H1 (cell line): ENCODE measurements at regions not wholly inside any gene's neighbourhood (a gene's known extent, or its start where the extent isn't known, plus 50 kb on each side); places are given as distances from the start of the nearest gene placed in this dataset.

Source experiments
- CTCF ChIA-PET: fragments of 300-600 bp; sonication (Branson Sonifier 250); formaldehyde crosslinking; loops from one replicate; lab custom pipeline; 2021; ENCODE audit not compliant: partially characterized antibody; lab: Charles Lee
- POLR2A ChIA-PET: fragments of 300-600 bp; sonication (Branson Sonifier 250); formaldehyde crosslinking; loops from one replicate; lab custom pipeline; 2021; ENCODE audit warnings: inconsistent platforms; ENCODE audit not compliant: partially characterized antibody; lab: Charles Lee
- DNase-seq, 2 experiments: peaks; one replicate each; pipeline versions ENCODE4 v3.0.0 to v3.0.0-alpha.2; 2010 to 2022; ENCODE audit warnings: low spot score in 2 of 2, low read depth in 1 of 2, mixed read lengths in 1 of 2
- FAIRE-seq: peaks from 2 replicates; lab custom pipeline; 2011; peaks lifted over from hg19 to GRCh38; lab: Jason Lieb, UNC
- H2AFZ ChIP-seq: 2 replicates; pipeline ENCODE4 v1.8.1; 2012; ENCODE audit warnings: low read length, inconsistent platforms
- H2AK5ac ChIP-seq: 2 replicates; pipeline ENCODE4 v1.6.1; 2013; ENCODE audit warnings: low read depth, low read length
- H2BK120ac ChIP-seq: replicated peaks from 2 replicates; pipeline ENCODE3; 2013; ENCODE audit warnings: low read depth, low read length, inconsistent platforms
- H2BK12ac ChIP-seq: 2 replicates; pipeline ENCODE4 v1.6.1; 2013; ENCODE audit warnings: low read depth, low read length
- H2BK15ac ChIP-seq: 2 replicates; pipeline ENCODE4 v1.6.1; 2013; ENCODE audit warnings: low read length
- H2BK20ac ChIP-seq: 2 replicates; pipeline ENCODE4 v1.6.1; 2013; ENCODE audit warnings: low read length
- H2BK5ac ChIP-seq: 2 replicates; pipeline ENCODE4 v1.6.1; 2013; ENCODE audit warnings: low read depth, low read length
- H3K14ac ChIP-seq: 2 replicates; pipeline ENCODE4 v1.6.1; 2013; ENCODE audit warnings: inconsistent platforms; ENCODE audit not compliant: insufficient read length
- H3K18ac ChIP-seq: 2 replicates; pipeline ENCODE4 v1.6.1; 2013; ENCODE audit warnings: low read length; ENCODE audit errors: extremely low read depth
- H3K23ac ChIP-seq: 2 replicates; pipeline ENCODE4 v1.6.1; 2013; ENCODE audit warnings: inconsistent platforms; ENCODE audit not compliant: insufficient read length
- H3K23me2 ChIP-seq: 2 replicates; pipeline ENCODE4 v1.6.1; 2013; ENCODE audit warnings: low read depth, low read length
- H3K27ac ChIP-seq: 2 replicates; pipeline ENCODE4 v1.6.1; 2011; ENCODE audit warnings: low read depth, low read length, inconsistent platforms
- H3K27me3 ChIP-seq, 4 experiments: replicated peaks in 1 of 4; 1 replicate in 1 of 4; 2 replicates in 3 of 4; pipeline versions ENCODE4 v1.6.1 to v1.8.1; 2011 to 2013; ENCODE audit warnings: low read length in 3 of 4, mild to moderate bottlenecking in 3 of 4, inconsistent platforms in 2 of 4, mixed read lengths in 2 of 4, moderate library complexity in 1 of 4; ENCODE audit not compliant: control insufficient read depth in 3 of 4, insufficient read depth in 3 of 4; ENCODE audit errors: extremely low read depth in 1 of 4
- H3K36me3 ChIP-seq, 4 experiments: 2 replicates each; pipeline versions ENCODE4 v1.6.1 to v1.8.1; 2011 to 2013; ENCODE audit warnings: mild to moderate bottlenecking in 4 of 4, low read length in 3 of 4, moderate library complexity in 2 of 4, control low read depth in 1 of 4, inconsistent platforms in 1 of 4; ENCODE audit not compliant: insufficient read depth in 4 of 4, control insufficient read depth in 2 of 4
- H3K4ac ChIP-seq: replicated peaks from 2 replicates; pipeline ENCODE3; 2013; ENCODE audit warnings: low read length, low read depth, mixed read lengths, inconsistent platforms; ENCODE audit not compliant: insufficient read length
- H3K4me1 ChIP-seq, 4 experiments: replicated peaks in 1 of 4; 1 replicate in 1 of 4; 2 replicates in 3 of 4; pipeline versions ENCODE4 v1.6.1 to v1.8.1; 2011 to 2013; ENCODE audit warnings: low read length in 3 of 4, inconsistent platforms in 2 of 4, mixed read lengths in 1 of 4; ENCODE audit not compliant: insufficient read depth in 4 of 4, control insufficient read depth in 3 of 4
- H3K4me2 ChIP-seq, 2 experiments: 2 replicates each; pipeline versions ENCODE4 v1.6.1 to v1.8.1; 2011 to 2013; ENCODE audit warnings: low read depth in 2 of 2, low read length in 2 of 2, control low read depth in 1 of 2, inconsistent platforms in 1 of 2, mild to moderate bottlenecking in 1 of 2; ENCODE audit not compliant: insufficient read depth in 1 of 2
- H3K4me3 ChIP-seq, 4 experiments: fragments of 200-600, 300-600 bp in 1 of 4; sonication (generic), shearing (Covaris generic), sonication (Bioruptor Twin) in 1 of 4; 2 replicates each; pipeline versions ENCODE4 v1.5.1 to v1.8.1; 2011 to 2016; ENCODE audit warnings: low read length in 4 of 4, low read depth in 3 of 4, control low read depth in 2 of 4, inconsistent platforms in 2 of 4, mild to moderate bottlenecking in 2 of 4, mixed read lengths in 1 of 4, moderate library complexity in 1 of 4; ENCODE audit not compliant: insufficient read depth in 2 of 4; ENCODE audit errors: extremely low read depth in 1 of 4
- H3K56ac ChIP-seq: replicated peaks from 2 replicates; pipeline ENCODE3; 2013; ENCODE audit warnings: low read depth, mild to moderate bottlenecking, mixed read lengths, low read length, inconsistent platforms; ENCODE audit not compliant: insufficient read length
- H3K79me1 ChIP-seq: 2 replicates; pipeline ENCODE4 v1.6.1; 2013; ENCODE audit warnings: low read depth, low read length, control low read depth
- H3K79me2 ChIP-seq, 2 experiments: 2 replicates each; pipeline versions ENCODE4 v1.6.1 to v1.8.1; 2012 to 2013; ENCODE audit warnings: low read length in 2 of 2, mild to moderate bottlenecking in 2 of 2, inconsistent platforms in 1 of 2; ENCODE audit not compliant: insufficient read depth in 2 of 2, control insufficient read depth in 1 of 2
- H3K9ac ChIP-seq, 4 experiments: replicated peaks in 1 of 4; 1 replicate in 1 of 4; 2 replicates in 3 of 4; pipeline versions ENCODE4 v1.6.1 to v1.8.1; 2011 to 2013; ENCODE audit warnings: low read depth in 3 of 4, low read length in 3 of 4, control low read depth in 2 of 4, mild to moderate bottlenecking in 2 of 4, moderate library complexity in 2 of 4, inconsistent platforms in 1 of 4; ENCODE audit errors: extremely low read depth in 1 of 4
- H3K9me3 ChIP-seq, 2 experiments: 2 replicates each; pipeline versions ENCODE4 v1.6.1 to v1.8.1; 2012 to 2013; ENCODE audit warnings: mild to moderate bottlenecking in 2 of 2, moderate library complexity in 2 of 2, control low read depth in 1 of 2, inconsistent platforms in 1 of 2, low read depth in 1 of 2, low read length in 1 of 2, mixed read lengths in 1 of 2; ENCODE audit not compliant: insufficient read depth in 2 of 2
- H4K20me1 ChIP-seq, 2 experiments: replicated peaks in 1 of 2; 2 replicates each; pipeline versions ENCODE3 to v1.8.1; 2011 to 2013; ENCODE audit warnings: inconsistent platforms in 2 of 2, low read length in 2 of 2, mild to moderate bottlenecking in 1 of 2; ENCODE audit not compliant: insufficient read depth in 2 of 2, control insufficient read depth in 1 of 2
- H4K5ac ChIP-seq: 2 replicates; pipeline ENCODE4 v1.6.1; 2013; ENCODE audit warnings: low read length, low read depth, mixed read lengths, inconsistent platforms; ENCODE audit not compliant: insufficient read length
- H4K8ac ChIP-seq: 2 replicates; pipeline ENCODE4 v1.8.0; 2013; ENCODE audit warnings: mild to moderate bottlenecking, moderate library complexity, low read length, inconsistent platforms; ENCODE audit not compliant: insufficient read depth; ENCODE audit errors: extremely low read depth
- H4K91ac ChIP-seq: replicated peaks from 2 replicates; pipeline ENCODE3; 2013; ENCODE audit warnings: low read length, mixed read lengths, inconsistent platforms; ENCODE audit not compliant: insufficient read length
- ATF3 ChIP-seq: IDR thresholded peaks from 2 replicates; pipeline ENCODE4 v1.6.1; 2011; ENCODE audit warnings: low read depth, mild to moderate bottlenecking, low read length; ENCODE audit not compliant: insufficient read depth
- CBX8 ChIP-seq: fragments of 300-800, 300-1000 bp; sonication (generic); IDR thresholded peaks from 2 replicates; pipeline ENCODE4 v1.7.1; 2016; ENCODE audit warnings: low read depth, low read length, borderline replicate concordance
- CHD1 ChIP-seq: IDR thresholded peaks from 2 replicates; pipeline ENCODE4 v1.6.1; 2012; ENCODE audit warnings: low read depth, low read length, improper control_type of control experiment
- CHD2 ChIP-seq: IDR thresholded peaks from 2 replicates; pipeline ENCODE4 v1.6.1; 2012; ENCODE audit warnings: low read length, improper control_type of control experiment
- HDAC6 ChIP-seq: IDR thresholded peaks from one replicate; pipeline ENCODE4 v1.7.1; 2012; ENCODE audit warnings: low read depth, mild to moderate bottlenecking, inconsistent platforms, low read length, moderate library complexity
- JUN ChIP-seq: IDR thresholded peaks from 2 replicates; pipeline ENCODE4 v1.6.1; 2011; ENCODE audit warnings: low read depth, mild to moderate bottlenecking, improper control_type of control experiment, low read length
- PHF8 ChIP-seq: fragments of 200-600 bp; sonication (generic); conservative IDR thresholded peaks from 2 replicates; pipeline ENCODE4 v1.7.1; 2012; ENCODE audit warnings: low read depth, mild to moderate bottlenecking, inconsistent platforms, low read length, moderate library complexity
- POU5F1 ChIP-seq: IDR thresholded peaks from 2 replicates; pipeline ENCODE4 v1.6.1; 2011; ENCODE audit warnings: low read depth, mild to moderate bottlenecking, low read length, moderate library complexity
- RAD21 ChIP-seq, 2 experiments: IDR thresholded peaks in 1 of 2; conservative IDR thresholded peaks in 1 of 2; 2 replicates each; pipeline ENCODE4 v1.6.1; 2011; ENCODE audit warnings: low read depth in 2 of 2, low read length in 2 of 2, improper control_type of control experiment in 1 of 2, inconsistent platforms in 1 of 2, mild to moderate bottlenecking in 1 of 2, moderate library complexity in 1 of 2
- RNF2 ChIP-seq: fragments of 200-900, 300-1000 bp; sonication (generic); IDR thresholded peaks from 2 replicates; pipeline ENCODE4 v1.7.1; 2016; ENCODE audit warnings: borderline replicate concordance, low read depth, mild to moderate bottlenecking, antibody characterized with exemption, low read length; ENCODE audit not compliant: poor library complexity, severe bottlenecking; ENCODE audit errors: missing control alignments
- RXRA ChIP-seq: IDR thresholded peaks from 2 replicates; pipeline ENCODE4 v1.6.1; 2011; ENCODE audit warnings: low read depth, mild to moderate bottlenecking, low read length, moderate library complexity; ENCODE audit not compliant: insufficient read depth
- SIRT6 ChIP-seq: IDR thresholded peaks from one replicate; pipeline ENCODE4 v1.7.1; 2012; ENCODE audit warnings: low read length, inconsistent platforms
- SUZ12 ChIP-seq: fragments of 200-600 bp; sonication (generic); IDR thresholded peaks from 2 replicates; pipeline ENCODE4 v1.6.1; 2012; ENCODE audit warnings: mild to moderate bottlenecking, inconsistent platforms, low read length, moderate library complexity, mixed read lengths
- YY1 ChIP-seq: IDR thresholded peaks from 2 replicates; pipeline ENCODE4 v1.6.1; 2011; ENCODE audit warnings: low read depth, mild to moderate bottlenecking, low read length
- WGBS, 2 experiments: shearing (Covaris generic) in 1 of 2; methylation state at CpG; one replicate each; pipeline versions ENCODE4 v1.1.6 to v1.1.7; 2013 to 2015; ENCODE audit warnings: low lambda C conversion rate in 2 of 2, mixed read lengths in 2 of 2, inconsistent platforms in 1 of 2, low coverage in 1 of 2, missing lambda C conversion rate in 1 of 2; ENCODE audit not compliant: insufficient replicate concordance in 2 of 2, insufficient coverage in 1 of 2, insufficient read length in 1 of 2; ENCODE audit errors: extremely low coverage in 1 of 2, missing lambda C conversion rate in 1 of 2; 5-methylcytosine and 5-hydroxymethylcytosine counted together

DNA sequence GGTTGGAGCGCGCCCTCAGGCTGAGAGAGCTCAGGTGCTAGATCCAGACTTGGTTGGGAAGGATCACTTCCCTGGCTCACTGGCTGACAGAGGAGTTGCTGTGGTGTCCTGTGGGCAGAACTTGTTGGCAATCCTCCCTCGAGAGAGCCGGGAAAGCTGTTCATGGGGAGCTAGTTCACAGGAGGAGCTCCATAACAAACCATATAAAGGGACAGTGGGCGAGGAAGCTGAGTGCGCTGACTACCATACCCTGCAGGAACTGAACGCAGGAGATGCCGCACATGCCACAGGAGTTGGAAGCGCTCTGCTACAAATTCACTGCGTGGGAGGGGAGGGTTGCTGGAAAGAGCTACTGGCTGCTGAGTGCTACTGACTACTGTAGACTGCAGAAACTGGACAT lies 243.2 kb downstream of the OGFRL1 start:
- no peaks in the 10 kb centered on the region for H3K9me3 ChIP-seq
- no peak overlapping the region for H2BK20ac ChIP-seq
- no peak overlapping the region for H2BK12ac ChIP-seq
- H2BK5ac ChIP-seq = no peak overlapping the region
- no peak overlapping the region for H4K5ac ChIP-seq
- H3K4me3 ChIP-seq = no peak overlapping the region
- no peak overlapping the region for H4K91ac ChIP-seq
- H2AFZ ChIP-seq = no peak overlapping the region; the same call in 1 of the 2 replicates
- H3K79me1 ChIP-seq = no peaks in the 10 kb centered on the region
- H3K56ac ChIP-seq = no peak overlapping the region
- ChIA-PET POLR2A (no interaction called here), CTCF (interaction anchor here (0.6 to 2.0 kb wide), 8 partner anchors 14 to 554 kb away, joined by 3 to 8 read pairs (median 3); no protein-coding TSS in a partner anchor)
- H2BK120ac ChIP-seq = no peak overlapping the region
- H3K27me3 ChIP-seq = no peaks in the 10 kb centered on the region
- H3K9ac ChIP-seq = no peak overlapping the region
- no peak for FAIRE-seq
- no peaks in the 10 kb centered on the region for H3K36me3 ChIP-seq
- H3K4me1 ChIP-seq = no peaks in the 10 kb centered on the region; a peak in 2 of 7 replicates
- no peak overlapping the region for H3K4ac ChIP-seq
- H4K8ac ChIP-seq = no peak overlapping the region
- no peak overlapping the region for H3K4me2 ChIP-seq
- H4K20me1 ChIP-seq = no peaks in the 10 kb centered on the region
- H3K14ac ChIP-seq = no peak overlapping the region
- H3K23ac ChIP-seq = no peak overlapping the region
- H3K23me2 ChIP-seq = no peaks in the 10 kb centered on the region
- DNase-seq = no peak
- no peak overlapping the region for H2BK15ac ChIP-seq
- no peaks in the 10 kb centered on the region for H3K79me2 ChIP-seq
- H3K18ac ChIP-seq = no peak overlapping the region
- WGBS, 2 experiments = 93% methylated on average over 10 of the region's 10 CpGs; no CpG with 5 or more reads in 1 of the 2 experiments
- no peak overlapping the region for H2AK5ac ChIP-seq
- H3K27ac ChIP-seq = no peak overlapping the region; the same call in 1 of the 2 replicates
- TF ChIP-seq PHF8 (no peak), RXRA (no peak), ATF3 (no peak), CHD1 (no peak), RNF2 (no peak), RAD21 (IDR thresholded peaks at IDR 0.05 in 1 of 2, conservative IDR thresholded peaks at IDR 0.05 in 1 of 2; ENCODE audit: low read depth in 2 of 2, low read length in 2 of 2) (no peak), JUN (no peak), HDAC6 (no peak), POU5F1 (no peak), SUZ12 (no peak), SIRT6 (no peak), YY1 (no peak), CBX8 (no peak), CHD2 (no peak)
